ENCODE measurements at regions not wholly inside any gene's neighbourhood (a gene's known extent, or its start where the extent isn't known, plus 50 kb on each side); places are given as distances from the start of the nearest gene placed in this dataset.

- no peak for DNase-seq (ENCODE audit: low spot score in 2 of 2)
- intact Hi-C loops (cut with DNase I; ENCODE audit: low total_unique reads): loop anchor here (10.0 kb wide), 1 partner anchor 197 kb away; no protein-coding TSS in a partner anchor
- TF ChIP-seq CTCF (IDR thresholded peaks at IDR 0.05): no peak
- TF ChIP-seq POLR2A (IDR thresholded peaks at IDR 0.05): no peak
- H3K4me3 ChIP-seq (ENCODE audit: low read depth, poor library complexity, severe bottlenecking): no peak overlapping the region
- 87 to 91% methylated on average over 3 of the region's 3 CpGs for WGBS, 2 donors
Observed at GRCh38 chr10:60448246-60448645, 58.6 kb upstream of the ANK3 start.

GRCh38 chr10:60446851-60447250 lies 57.2 kb upstream of the ANK3 start:
- 34 to 36% methylated on average over 3 of the region's 3 CpGs for WGBS, 2 donors
- intact Hi-C loops (cut with DNase I; ENCODE audit: low total_unique reads): loop anchor here (10.0 kb wide), 1 partner anchor 198 kb away; no protein-coding TSS in a partner anchor

GRCh38 chr10:60446070-60446833 lies 56.6 kb upstream of the ANK3 start:
- TF ChIP-seq CTCF (IDR thresholded peaks at IDR 0.05) (no peak), POLR2A (IDR thresholded peaks at IDR 0.05) (no peak)
- intact Hi-C loops (cut with DNase I; ENCODE audit: low total_unique reads): loop anchor here (10.0 kb wide), 1 partner anchor 199 kb away; no protein-coding TSS in a partner anchor
- WGBS, 2 donors: 86 to 87% methylated on average over 5 of the region's 5 CpGs
- DNase-seq (ENCODE audit: low spot score in 2 of 2): no peak
- H3K4me3 ChIP-seq (ENCODE audit: low read depth, poor library complexity, severe bottlenecking): no peak overlapping the region

More at GRCh38 chr10:60446851-60447250, 57.2 kb upstream of the ANK3 start:
- no peak for DNase-seq (ENCODE audit: low spot score in 2 of 2)
- TF ChIP-seq CTCF (IDR thresholded peaks at IDR 0.05) (no peak), POLR2A (IDR thresholded peaks at IDR 0.05) (no peak)
- H3K4me3 ChIP-seq (ENCODE audit: low read depth, poor library complexity, severe bottlenecking): no peak overlapping the region

- no peak for DNase-seq (ENCODE audit: low spot score in 2 of 2)
- TF ChIP-seq CTCF (IDR thresholded peaks at IDR 0.05) (no peak), POLR2A (IDR thresholded peaks at IDR 0.05) (no peak)
- intact Hi-C loops (cut with DNase I; ENCODE audit: low total_unique reads): loop anchor here (10.0 kb wide), 1 partner anchor 200 kb away; no protein-coding TSS in a partner anchor
- no peak overlapping the region for H3K4me3 ChIP-seq (ENCODE audit: low read depth, poor library complexity, severe bottlenecking)
- 77 to 78% methylated on average over 1 of the region's 1 CpG for WGBS, 2 donors
Observed at GRCh38 chr10:60444494-60445064, 54.9 kb upstream of the ANK3 start.

GRCh38 chr10:60443346-60443745 lies 53.7 kb upstream of the ANK3 start:
- intact Hi-C loops (cut with DNase I; ENCODE audit: low total_unique reads): loop anchor here (10.0 kb wide), 1 partner anchor 201 kb away; no protein-coding TSS in a partner anchor
- DNase-seq (ENCODE audit: low spot score in 2 of 2): no peak
- no peak for TF ChIP-seq CTCF (IDR thresholded peaks at IDR 0.05)
- TF ChIP-seq POLR2A (IDR thresholded peaks at IDR 0.05): no peak
- 77 to 83% methylated on average over 3 of the region's 3 CpGs for WGBS, 2 donors
- no peak overlapping the region for H3K4me3 ChIP-seq (ENCODE audit: low read depth, poor library complexity, severe bottlenecking)

Measured in lower leg skin (tissue), 4 donors.